ENCODE measurements at regions not wholly inside any gene's neighbourhood (a gene's known extent, or its start where the extent isn't known, plus 50 kb on each side); places are given as distances from the start of the nearest gene placed in this dataset.

DNA sequence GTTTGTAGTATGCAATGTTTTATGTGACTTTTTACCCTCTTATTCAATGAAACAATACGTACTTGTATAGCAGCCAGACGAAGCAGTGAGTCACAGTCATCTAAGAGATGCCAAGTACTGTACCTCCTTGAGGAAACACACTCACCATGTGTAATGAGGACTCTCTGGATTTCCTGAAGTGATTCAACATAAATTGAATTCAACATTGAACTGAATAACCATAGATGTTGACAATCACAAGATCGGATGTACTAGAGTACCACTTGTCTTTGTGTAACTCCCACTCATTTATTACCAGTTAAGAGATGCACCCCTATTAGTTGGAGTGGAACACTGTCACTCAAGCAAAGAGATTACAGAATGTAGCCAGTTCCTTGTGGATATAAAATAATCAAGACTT, 175.2 kb upstream of the HMGA2 start:
- ATAC-seq: no peak
- no peaks in the 10 kb centered on the region for H3K36me3 Mint-ChIP-seq
- TF ChIP-seq, protein P1, sequence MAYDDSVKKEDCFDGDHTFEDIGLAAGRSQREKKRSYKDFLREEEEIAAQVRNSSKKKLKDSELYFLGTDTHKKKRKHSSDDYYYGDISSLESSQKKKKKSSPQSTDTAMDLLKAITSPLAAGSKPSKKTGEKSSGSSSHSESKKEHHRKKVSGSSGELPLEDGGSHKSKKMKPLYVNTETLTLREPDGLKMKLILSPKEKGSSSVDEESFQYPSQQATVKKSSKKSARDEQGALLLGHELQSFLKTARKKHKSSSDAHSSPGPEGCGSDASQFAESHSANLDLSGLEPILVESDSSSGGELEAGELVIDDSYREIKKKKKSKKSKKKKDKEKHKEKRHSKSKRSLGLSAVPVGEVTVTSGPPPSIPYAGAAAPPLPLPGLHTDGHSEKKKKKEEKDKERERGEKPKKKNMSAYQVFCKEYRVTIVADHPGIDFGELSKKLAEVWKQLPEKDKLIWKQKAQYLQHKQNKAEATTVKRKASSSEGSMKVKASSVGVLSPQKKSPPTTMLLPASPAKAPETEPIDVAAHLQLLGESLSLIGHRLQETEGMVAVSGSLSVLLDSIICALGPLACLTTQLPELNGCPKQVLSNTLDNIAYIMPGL (CRISPR knock-in tag; IDR thresholded peaks at IDR 0.05): no peak
- TF ChIP-seq ZNF423 (CRISPR knock-in tag; IDR thresholded peaks at IDR 0.05) (no peak), ZNF138 (CRISPR knock-in tag; conservative IDR thresholded peaks at IDR 0.05) (no peak), JUN (CRISPR knock-in tag; IDR thresholded peaks at IDR 0.05) (no peak), CREM (CRISPR knock-in tag; IDR thresholded peaks at IDR 0.05) (no peak), NFE2L1 (CRISPR knock-in tag; IDR thresholded peaks at IDR 0.05) (no peak), TEAD1 (CRISPR knock-in tag; IDR thresholded peaks at IDR 0.05) (no peak)
- TF ChIP-seq, protein P2, sequence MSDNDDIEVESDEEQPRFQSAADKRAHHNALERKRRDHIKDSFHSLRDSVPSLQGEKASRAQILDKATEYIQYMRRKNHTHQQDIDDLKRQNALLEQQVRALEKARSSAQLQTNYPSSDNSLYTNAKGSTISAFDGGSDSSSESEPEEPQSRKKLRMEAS (CRISPR knock-in tag; IDR thresholded peaks at IDR 0.05): no peak
- H3K27ac Mint-ChIP-seq: no peak overlapping the region
- H3K4me1 Mint-ChIP-seq: peaks cover 10% of the 10 kb centered on the region
- no peak for DNase-seq (ENCODE audit: low spot score)
- H3K27me3 Mint-ChIP-seq (ENCODE audit: low read depth): no peaks in the 10 kb centered on the region
- no peaks in the 10 kb centered on the region for H3K9me3 Mint-ChIP-seq
- POLR2A ChIA-PET: no interaction called here
- no peak overlapping the region for H3K4me3 Mint-ChIP-seq
- CTCF ChIA-PET: interaction anchor here (1.3 kb wide), 1 partner anchor 47 kb away, joined by 3 read pairs; no protein-coding TSS in a partner anchor

DNA sequence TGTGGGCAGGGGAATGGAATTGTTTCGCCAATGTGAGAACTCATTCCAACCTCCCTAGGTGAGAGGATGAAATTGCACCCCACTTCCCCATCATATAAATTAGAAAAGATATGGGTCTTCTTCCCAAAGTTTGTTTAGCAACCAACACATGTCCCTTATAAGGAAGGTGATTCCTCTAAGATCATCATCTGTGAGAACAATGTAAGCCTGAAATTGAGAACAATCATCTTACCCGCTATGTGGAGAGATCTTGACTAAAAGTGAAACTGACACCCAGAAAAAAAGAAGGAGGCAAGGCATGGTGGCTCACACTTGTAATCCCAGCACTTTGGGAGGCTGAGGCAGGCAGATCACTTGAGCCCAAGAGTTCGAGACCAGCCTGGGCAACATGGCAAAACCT, 173.2 kb upstream of the HMGA2 start:
- Mint-ChIP-seq H3K36me3 (no peaks in the 10 kb centered on the region), H3K4me1 (peaks cover 18% of the 10 kb centered on the region), H3K27ac (no peak overlapping the region), H3K27me3 (ENCODE audit: low read depth) (no peaks in the 10 kb centered on the region; the same call in 1 of the 2 replicates), H3K9me3 (no peaks in the 10 kb centered on the region), H3K4me3 (no peak overlapping the region)
- ChIA-PET POLR2A (no interaction called here), CTCF (no interaction called here)
- TF ChIP-seq CTCF (IDR thresholded peaks at IDR 0.05) (no peak), MYBL2 (CRISPR knock-in tag; IDR thresholded peaks at IDR 0.05) (no peak)
- TF ChIP-seq, protein P3, sequence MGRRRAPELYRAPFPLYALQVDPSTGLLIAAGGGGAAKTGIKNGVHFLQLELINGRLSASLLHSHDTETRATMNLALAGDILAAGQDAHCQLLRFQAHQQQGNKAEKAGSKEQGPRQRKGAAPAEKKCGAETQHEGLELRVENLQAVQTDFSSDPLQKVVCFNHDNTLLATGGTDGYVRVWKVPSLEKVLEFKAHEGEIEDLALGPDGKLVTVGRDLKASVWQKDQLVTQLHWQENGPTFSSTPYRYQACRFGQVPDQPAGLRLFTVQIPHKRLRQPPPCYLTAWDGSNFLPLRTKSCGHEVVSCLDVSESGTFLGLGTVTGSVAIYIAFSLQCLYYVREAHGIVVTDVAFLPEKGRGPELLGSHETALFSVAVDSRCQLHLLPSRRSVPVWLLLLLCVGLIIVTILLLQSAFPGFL (CRISPR knock-in tag; IDR thresholded peaks at IDR 0.05; ENCODE audit: borderline replicate concordance): no peak
- TF ChIP-seq, protein P4, sequence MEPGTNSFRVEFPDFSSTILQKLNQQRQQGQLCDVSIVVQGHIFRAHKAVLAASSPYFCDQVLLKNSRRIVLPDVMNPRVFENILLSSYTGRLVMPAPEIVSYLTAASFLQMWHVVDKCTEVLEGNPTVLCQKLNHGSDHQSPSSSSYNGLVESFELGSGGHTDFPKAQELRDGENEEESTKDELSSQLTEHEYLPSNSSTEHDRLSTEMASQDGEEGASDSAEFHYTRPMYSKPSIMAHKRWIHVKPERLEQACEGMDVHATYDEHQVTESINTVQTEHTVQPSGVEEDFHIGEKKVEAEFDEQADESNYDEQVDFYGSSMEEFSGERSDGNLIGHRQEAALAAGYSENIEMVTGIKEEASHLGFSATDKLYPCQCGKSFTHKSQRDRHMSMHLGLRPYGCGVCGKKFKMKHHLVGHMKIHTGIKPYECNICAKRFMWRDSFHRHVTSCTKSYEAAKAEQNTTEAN (CRISPR knock-in tag; IDR thresholded peaks at IDR 0.05): no peak
- TF ChIP-seq, protein P5, sequence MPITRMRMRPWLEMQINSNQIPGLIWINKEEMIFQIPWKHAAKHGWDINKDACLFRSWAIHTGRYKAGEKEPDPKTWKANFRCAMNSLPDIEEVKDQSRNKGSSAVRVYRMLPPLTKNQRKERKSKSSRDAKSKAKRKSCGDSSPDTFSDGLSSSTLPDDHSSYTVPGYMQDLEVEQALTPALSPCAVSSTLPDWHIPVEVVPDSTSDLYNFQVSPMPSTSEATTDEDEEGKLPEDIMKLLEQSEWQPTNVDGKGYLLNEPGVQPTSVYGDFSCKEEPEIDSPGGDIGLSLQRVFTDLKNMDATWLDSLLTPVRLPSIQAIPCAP (CRISPR knock-in tag; IDR thresholded peaks at IDR 0.05): no peak
- DNase-seq (ENCODE audit: low spot score): no peak
- ATAC-seq: no peak

- Mint-ChIP-seq H3K27me3 (ENCODE audit: low read depth) (no peaks in the 10 kb centered on the region; the same call in 1 of the 2 replicates), H3K4me3 (no peak overlapping the region), H3K9me3 (no peaks in the 10 kb centered on the region), H3K27ac (no peak overlapping the region), H3K4me1 (peaks cover 32% of the 10 kb centered on the region), H3K36me3 (no peaks in the 10 kb centered on the region)
- DNase-seq (ENCODE audit: low spot score): no peak
- POLR2A ChIA-PET: no interaction called here
- TF ChIP-seq ZNF396 (CRISPR knock-in tag; IDR thresholded peaks at IDR 0.05; ENCODE audit: borderline replicate concordance) (no peak), ZNF317 (CRISPR knock-in tag; IDR thresholded peaks at IDR 0.05; ENCODE audit: borderline replicate concordance, low read depth) (no peak), OVOL2 (CRISPR knock-in tag; IDR thresholded peaks at IDR 0.05; ENCODE audit: borderline replicate concordance) (no peak), EMX1 (CRISPR knock-in tag; IDR thresholded peaks at IDR 0.05) (no peak)
- TF ChIP-seq, protein P6, sequence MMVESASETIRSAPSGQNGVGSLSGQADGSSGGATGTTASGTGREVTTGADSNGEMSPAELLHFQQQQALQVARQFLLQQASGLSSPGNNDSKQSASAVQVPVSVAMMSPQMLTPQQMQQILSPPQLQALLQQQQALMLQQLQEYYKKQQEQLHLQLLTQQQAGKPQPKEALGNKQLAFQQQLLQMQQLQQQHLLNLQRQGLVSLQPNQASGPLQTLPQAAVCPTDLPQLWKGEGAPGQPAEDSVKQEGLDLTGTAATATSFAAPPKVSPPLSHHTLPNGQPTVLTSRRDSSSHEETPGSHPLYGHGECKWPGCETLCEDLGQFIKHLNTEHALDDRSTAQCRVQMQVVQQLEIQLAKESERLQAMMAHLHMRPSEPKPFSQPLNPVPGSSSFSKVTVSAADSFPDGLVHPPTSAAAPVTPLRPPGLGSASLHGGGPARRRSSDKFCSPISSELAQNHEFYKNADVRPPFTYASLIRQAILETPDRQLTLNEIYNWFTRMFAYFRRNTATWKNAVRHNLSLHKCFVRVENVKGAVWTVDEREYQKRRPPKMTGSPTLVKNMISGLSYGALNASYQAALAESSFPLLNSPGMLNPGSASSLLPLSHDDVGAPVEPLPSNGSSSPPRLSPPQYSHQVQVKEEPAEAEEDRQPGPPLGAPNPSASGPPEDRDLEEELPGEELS (CRISPR knock-in tag; IDR thresholded peaks at IDR 0.05): no peak
- CTCF ChIA-PET: no interaction called here
- no peak for ATAC-seq
Measured at GRCh38 chr12:65653321-65653720, 171.0 kb upstream of the HMGA2 start.
